ENCODE measurements at regions not wholly inside any gene's neighbourhood (a gene's known extent, or its start where the extent isn't known, plus 50 kb on each side); places are given as distances from the start of the nearest gene placed in this dataset.

DNA sequence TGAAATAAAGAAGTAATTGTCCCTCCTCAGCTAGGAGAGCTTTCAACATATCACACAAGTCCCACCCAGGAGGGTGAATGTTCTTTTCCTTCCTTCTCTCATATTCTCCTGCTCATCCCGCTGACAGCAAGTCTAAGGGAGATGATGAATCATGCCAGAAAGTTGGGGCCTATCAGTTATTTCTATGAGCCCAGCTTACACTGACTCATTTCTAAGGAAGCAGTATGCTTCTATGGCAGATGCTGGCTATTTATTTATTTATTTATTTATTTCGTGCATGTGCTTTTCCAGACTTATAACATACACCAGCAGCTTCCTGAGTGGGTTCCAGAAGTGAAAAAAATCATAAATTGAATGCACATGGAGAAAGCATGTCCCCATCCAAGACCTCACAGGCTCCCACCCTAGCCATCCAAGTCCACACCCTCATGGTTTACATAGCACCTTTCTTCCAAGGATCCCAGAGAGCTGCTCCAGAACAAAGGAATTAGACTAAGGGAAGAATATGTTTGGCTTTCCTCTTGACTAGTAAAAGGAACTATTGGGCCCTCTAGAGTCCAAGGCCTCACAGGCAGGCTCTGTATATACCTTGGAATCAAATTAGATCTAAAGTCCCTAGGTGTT, 1074.2 kb upstream of the ZEB2 start:
- no peaks in the 10 kb centered on the region for H3K9me3 ChIP-seq (ENCODE audit: control insufficient read depth, insufficient read depth, low read depth, low read length)
- H3K4me1 ChIP-seq (ENCODE audit: control insufficient read depth, extremely low read depth, insufficient read depth, low read length), result peaks cover 3% of the 10 kb centered on the region
- no peak overlapping the region for H2AFZ ChIP-seq (ENCODE audit: low read length)
- H3K4me2 ChIP-seq (ENCODE audit: extremely low read depth, insufficient read depth, low read length), result no peak overlapping the region
- H4K20me1 ChIP-seq (ENCODE audit: control insufficient read depth, extremely low read depth, insufficient read depth, low read length), result no peaks in the 10 kb centered on the region
- no peaks in the 10 kb centered on the region for H3K36me3 ChIP-seq (ENCODE audit: control insufficient read depth, insufficient read depth, low read length)
- no peak overlapping the region for H3K27ac ChIP-seq (ENCODE audit: insufficient read depth, low read length)
- TF ChIP-seq, protein P1, sequence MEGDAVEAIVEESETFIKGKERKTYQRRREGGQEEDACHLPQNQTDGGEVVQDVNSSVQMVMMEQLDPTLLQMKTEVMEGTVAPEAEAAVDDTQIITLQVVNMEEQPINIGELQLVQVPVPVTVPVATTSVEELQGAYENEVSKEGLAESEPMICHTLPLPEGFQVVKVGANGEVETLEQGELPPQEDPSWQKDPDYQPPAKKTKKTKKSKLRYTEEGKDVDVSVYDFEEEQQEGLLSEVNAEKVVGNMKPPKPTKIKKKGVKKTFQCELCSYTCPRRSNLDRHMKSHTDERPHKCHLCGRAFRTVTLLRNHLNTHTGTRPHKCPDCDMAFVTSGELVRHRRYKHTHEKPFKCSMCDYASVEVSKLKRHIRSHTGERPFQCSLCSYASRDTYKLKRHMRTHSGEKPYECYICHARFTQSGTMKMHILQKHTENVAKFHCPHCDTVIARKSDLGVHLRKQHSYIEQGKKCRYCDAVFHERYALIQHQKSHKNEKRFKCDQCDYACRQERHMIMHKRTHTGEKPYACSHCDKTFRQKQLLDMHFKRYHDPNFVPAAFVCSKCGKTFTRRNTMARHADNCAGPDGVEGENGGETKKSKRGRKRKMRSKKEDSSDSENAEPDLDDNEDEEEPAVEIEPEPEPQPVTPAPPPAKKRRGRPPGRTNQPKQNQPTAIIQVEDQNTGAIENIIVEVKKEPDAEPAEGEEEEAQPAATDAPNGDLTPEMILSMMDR (conservative IDR thresholded peaks at IDR 0.05 in 1 of 2, IDR thresholded peaks at IDR 0.05 in 1 of 2; ENCODE audit: low read depth in 1 of 2, low read length in 2 of 2), result peak; percentile 37 to 51
- no peak for TF ChIP-seq EZH2 (IDR thresholded peaks at IDR 0.05; ENCODE audit: low read length, missing control alignments)
- no peaks in the 10 kb centered on the region for H3K27me3 ChIP-seq (ENCODE audit: control insufficient read depth, insufficient read depth, low read length)
- no peak overlapping the region for H3K4me3 ChIP-seq (replicated peaks in 1 of 4; ENCODE audit: control extremely low read depth in 1 of 4, insufficient read depth in 1 of 4, low read depth in 3 of 4, low read length in 4 of 4)
- H3K79me2 ChIP-seq (ENCODE audit: control insufficient read depth, insufficient read depth, low read length), result no peaks in the 10 kb centered on the region
- H3K9ac ChIP-seq (ENCODE audit: insufficient read depth, low read length), result no peak overlapping the region
- DNase-seq (ENCODE audit: low read depth in 2 of 2), result peak; percentile 66 to 90

DNA sequence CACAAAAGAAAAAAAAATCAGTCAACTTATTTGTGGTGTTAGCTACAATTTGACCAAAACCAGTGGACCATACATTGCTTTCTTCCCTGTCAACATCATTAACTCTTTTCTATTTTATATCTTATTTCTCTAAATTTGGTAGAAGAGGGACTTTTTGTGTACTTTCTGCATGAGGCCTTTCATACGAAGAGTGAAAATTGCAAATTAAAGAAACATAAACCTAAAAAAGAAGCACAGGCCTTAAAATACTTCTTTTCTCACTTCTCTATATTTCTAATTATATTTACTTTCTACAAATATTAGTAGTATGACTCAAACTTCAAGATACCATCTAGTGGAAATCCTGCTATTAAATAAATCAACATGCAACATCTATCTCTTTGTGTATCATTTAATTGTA, 1073.4 kb upstream of the ZEB2 start:
- H3K27me3 ChIP-seq (ENCODE audit: control insufficient read depth, insufficient read depth, low read length), result no peaks in the 10 kb centered on the region
- H3K4me1 ChIP-seq (ENCODE audit: control insufficient read depth, extremely low read depth, insufficient read depth, low read length), result peaks cover 3% of the 10 kb centered on the region
- H3K79me2 ChIP-seq (ENCODE audit: control insufficient read depth, insufficient read depth, low read length), result no peaks in the 10 kb centered on the region
- no peaks in the 10 kb centered on the region for H3K36me3 ChIP-seq (ENCODE audit: control insufficient read depth, insufficient read depth, low read length)
- no peak for DNase-seq (ENCODE audit: low read depth in 2 of 2)
- TF ChIP-seq EZH2 (IDR thresholded peaks at IDR 0.05; ENCODE audit: low read length, missing control alignments), result no peak
- TF ChIP-seq, protein P1 (conservative IDR thresholded peaks at IDR 0.05 in 1 of 2, IDR thresholded peaks at IDR 0.05 in 1 of 2; ENCODE audit: low read depth in 1 of 2, low read length in 2 of 2), result no peak
- no peak overlapping the region for H3K27ac ChIP-seq (ENCODE audit: insufficient read depth, low read length)
- no peaks in the 10 kb centered on the region for H4K20me1 ChIP-seq (ENCODE audit: control insufficient read depth, extremely low read depth, insufficient read depth, low read length)
- no peak overlapping the region for H3K4me2 ChIP-seq (ENCODE audit: extremely low read depth, insufficient read depth, low read length)
- H2AFZ ChIP-seq (ENCODE audit: low read length), result no peak overlapping the region
- H3K9ac ChIP-seq (ENCODE audit: insufficient read depth, low read length), result no peak overlapping the region
- H3K9me3 ChIP-seq (ENCODE audit: control insufficient read depth, insufficient read depth, low read depth, low read length), result no peaks in the 10 kb centered on the region
- H3K4me3 ChIP-seq (replicated peaks in 1 of 4; ENCODE audit: control extremely low read depth in 1 of 4, insufficient read depth in 1 of 4, low read depth in 3 of 4, low read length in 4 of 4), result no peak overlapping the region

DNA sequence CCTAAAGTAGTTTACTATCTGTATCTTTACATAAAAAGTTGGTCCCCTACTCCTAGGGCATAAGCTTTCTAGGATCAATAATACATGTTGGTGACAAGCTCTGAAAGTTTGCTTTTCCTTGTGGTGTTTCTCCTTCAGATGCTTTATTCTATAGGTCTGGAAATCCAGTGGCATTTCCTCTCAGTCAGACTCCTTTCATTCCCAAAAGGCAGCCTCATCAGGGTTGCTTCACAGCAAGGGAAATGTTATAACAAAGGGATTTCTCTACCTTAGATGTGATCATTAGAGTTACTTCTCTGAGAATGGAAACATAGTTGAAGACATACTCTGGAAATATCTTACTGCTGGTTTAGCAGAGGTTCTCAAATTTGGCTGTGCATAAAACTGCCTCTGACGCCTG, 1072.4 kb upstream of the ZEB2 start:
- Histone ChIP-seq H3K9ac (ENCODE audit: insufficient read depth, low read length) (no peak overlapping the region), H3K27me3 (ENCODE audit: control insufficient read depth, insufficient read depth, low read length) (no peaks in the 10 kb centered on the region), H3K4me1 (ENCODE audit: control insufficient read depth, extremely low read depth, insufficient read depth, low read length) (peaks cover 3% of the 10 kb centered on the region), H3K36me3 (ENCODE audit: control insufficient read depth, insufficient read depth, low read length) (no peaks in the 10 kb centered on the region), H3K79me2 (ENCODE audit: control insufficient read depth, insufficient read depth, low read length) (no peaks in the 10 kb centered on the region), H3K9me3 (ENCODE audit: control insufficient read depth, insufficient read depth, low read depth, low read length) (no peaks in the 10 kb centered on the region), H2AFZ (ENCODE audit: low read length) (no peak overlapping the region), H3K4me2 (ENCODE audit: extremely low read depth, insufficient read depth, low read length) (no peak overlapping the region), H4K20me1 (ENCODE audit: control insufficient read depth, extremely low read depth, insufficient read depth, low read length) (no peaks in the 10 kb centered on the region), H3K4me3 (replicated peaks in 1 of 4; ENCODE audit: control extremely low read depth in 1 of 4, insufficient read depth in 1 of 4, low read depth in 3 of 4, low read length in 4 of 4) (no peak overlapping the region), H3K27ac (ENCODE audit: insufficient read depth, low read length) (no peak overlapping the region)
- TF ChIP-seq EZH2 (IDR thresholded peaks at IDR 0.05; ENCODE audit: low read length, missing control alignments), result no peak
- TF ChIP-seq, protein P1 (conservative IDR thresholded peaks at IDR 0.05 in 1 of 2, IDR thresholded peaks at IDR 0.05 in 1 of 2; ENCODE audit: low read depth in 1 of 2, low read length in 2 of 2), result no peak
- DNase-seq (ENCODE audit: low read depth in 2 of 2), result no peak

All from fibroblast of lung (primary cell).